GM12892 (cell line): ENCODE measurements at regions not wholly inside any gene's neighbourhood (a gene's known extent, or its start where the extent isn't known, plus 50 kb on each side); places are given as distances from the start of the nearest gene placed in this dataset.
"Not testable (repeated sequence)": the region's sequence is repeated elsewhere in the genome, so short reads cannot be mapped to it uniquely, and the experiment has no call there.

Source experiments
- POLR2A ChIP-seq: IDR thresholded peaks from 2 replicates; pipeline ENCODE4 v1.6.1; 2011; ENCODE audit warnings: low read depth, low read length, control low read depth
- POLR2AphosphoS5 ChIP-seq: IDR thresholded peaks from 2 replicates; pipeline ENCODE4 v1.6.1; 2011; ENCODE audit warnings: low read depth, low read length, control low read depth
- TAF1 ChIP-seq: IDR thresholded peaks from 2 replicates; pipeline ENCODE4 v1.6.1; 2011; ENCODE audit warnings: low read depth, mild to moderate bottlenecking, control low read depth, low read length, borderline replicate concordance

DNA sequence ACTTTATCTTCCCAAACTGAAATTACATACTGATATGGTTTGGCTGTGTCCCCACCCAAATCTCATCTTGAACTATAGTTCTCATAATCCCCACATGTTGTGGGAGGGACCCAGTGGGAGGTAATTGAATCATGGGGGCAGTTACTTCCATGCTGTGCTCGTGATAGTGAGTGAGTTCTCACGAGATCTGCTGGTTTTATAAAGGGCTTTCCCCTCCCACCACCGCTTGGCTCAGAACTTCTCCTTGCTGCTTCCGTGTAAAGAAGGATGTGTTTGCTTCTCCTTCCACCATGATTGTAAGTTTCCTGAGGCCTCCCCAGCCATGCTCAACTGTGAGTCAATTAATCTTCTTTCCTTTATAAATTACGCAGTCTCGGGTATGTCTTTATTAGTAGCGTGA is 50.4 kb upstream of the PHF21A start:
- TF ChIP-seq POLR2AphosphoS5, POLR2A, TAF1: not testable (repeated sequence)
